ENCODE measurements at regions not wholly inside any gene's neighbourhood (a gene's known extent, or its start where the extent isn't known, plus 50 kb on each side); places are given as distances from the start of the nearest gene placed in this dataset.
"Not testable (repeated sequence)": the region's sequence is repeated elsewhere in the genome, so short reads cannot be mapped to it uniquely, and the experiment has no call there.

DNA sequence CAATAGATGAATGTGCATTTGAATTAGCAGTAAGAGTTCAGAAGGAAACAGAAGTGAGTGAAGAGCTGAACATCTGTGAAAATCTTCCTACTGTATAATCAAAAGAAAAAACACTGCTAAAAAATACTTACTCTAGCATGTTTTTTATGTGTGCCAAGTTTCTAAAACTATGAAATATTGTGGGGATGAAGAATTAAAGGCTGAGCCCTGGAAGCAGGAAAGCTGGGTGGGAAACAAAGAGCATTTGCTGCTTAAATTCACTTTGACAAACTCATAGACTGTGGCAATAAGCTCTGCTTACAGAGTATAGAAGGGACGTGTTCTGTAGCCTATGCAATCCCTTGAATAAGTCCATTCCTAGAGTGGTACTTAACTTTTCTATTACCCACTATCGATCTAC, 261.7 kb downstream of the ANKRD50 start:
- DNase-seq (ENCODE audit: low read depth, low spot score), result no peak
- CTCF ChIA-PET, result no interaction called here
- POLR2A ChIA-PET, result no interaction called here
- no peak overlapping the region for H3K4me3 ChIP-seq (ENCODE audit: low read depth, low read length)
- TF ChIP-seq, protein P1, sequence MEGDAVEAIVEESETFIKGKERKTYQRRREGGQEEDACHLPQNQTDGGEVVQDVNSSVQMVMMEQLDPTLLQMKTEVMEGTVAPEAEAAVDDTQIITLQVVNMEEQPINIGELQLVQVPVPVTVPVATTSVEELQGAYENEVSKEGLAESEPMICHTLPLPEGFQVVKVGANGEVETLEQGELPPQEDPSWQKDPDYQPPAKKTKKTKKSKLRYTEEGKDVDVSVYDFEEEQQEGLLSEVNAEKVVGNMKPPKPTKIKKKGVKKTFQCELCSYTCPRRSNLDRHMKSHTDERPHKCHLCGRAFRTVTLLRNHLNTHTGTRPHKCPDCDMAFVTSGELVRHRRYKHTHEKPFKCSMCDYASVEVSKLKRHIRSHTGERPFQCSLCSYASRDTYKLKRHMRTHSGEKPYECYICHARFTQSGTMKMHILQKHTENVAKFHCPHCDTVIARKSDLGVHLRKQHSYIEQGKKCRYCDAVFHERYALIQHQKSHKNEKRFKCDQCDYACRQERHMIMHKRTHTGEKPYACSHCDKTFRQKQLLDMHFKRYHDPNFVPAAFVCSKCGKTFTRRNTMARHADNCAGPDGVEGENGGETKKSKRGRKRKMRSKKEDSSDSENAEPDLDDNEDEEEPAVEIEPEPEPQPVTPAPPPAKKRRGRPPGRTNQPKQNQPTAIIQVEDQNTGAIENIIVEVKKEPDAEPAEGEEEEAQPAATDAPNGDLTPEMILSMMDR (IDR thresholded peaks at IDR 0.05; ENCODE audit: insufficient read depth, low read length, missing control alignments), result no peak

DNA sequence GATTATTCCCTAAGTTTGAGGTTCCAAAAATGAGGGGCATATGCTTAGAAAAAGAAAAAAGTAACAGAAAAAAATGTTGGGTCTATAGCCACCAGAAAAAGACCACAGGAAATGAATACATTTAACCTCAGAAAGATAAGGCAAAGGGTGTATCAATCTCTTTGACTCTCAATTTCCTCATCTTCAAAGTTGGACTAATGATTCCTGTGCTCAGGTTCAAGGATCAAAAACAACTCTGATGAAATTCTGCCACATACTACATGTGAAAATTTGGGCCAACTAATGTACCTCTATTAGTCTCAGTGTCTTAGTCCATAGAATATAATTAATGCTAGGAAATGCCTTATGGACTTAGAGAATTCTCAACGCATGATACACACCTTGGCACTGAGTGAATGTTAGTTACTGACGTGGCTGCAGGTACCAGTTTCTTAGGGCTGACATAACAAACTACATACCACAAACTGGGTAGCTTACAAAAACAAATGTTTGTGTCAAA, 257.7 kb downstream of the ANKRD50 start:
- TF ChIP-seq, protein P1 (IDR thresholded peaks at IDR 0.05; ENCODE audit: insufficient read depth, low read length, missing control alignments), result no peak
- CTCF ChIA-PET, result no interaction called here
- H3K4me3 ChIP-seq (ENCODE audit: low read depth, low read length), result no peak overlapping the region
- POLR2A ChIA-PET, result no interaction called here
- no peak for DNase-seq (ENCODE audit: low read depth, low spot score)

DNA sequence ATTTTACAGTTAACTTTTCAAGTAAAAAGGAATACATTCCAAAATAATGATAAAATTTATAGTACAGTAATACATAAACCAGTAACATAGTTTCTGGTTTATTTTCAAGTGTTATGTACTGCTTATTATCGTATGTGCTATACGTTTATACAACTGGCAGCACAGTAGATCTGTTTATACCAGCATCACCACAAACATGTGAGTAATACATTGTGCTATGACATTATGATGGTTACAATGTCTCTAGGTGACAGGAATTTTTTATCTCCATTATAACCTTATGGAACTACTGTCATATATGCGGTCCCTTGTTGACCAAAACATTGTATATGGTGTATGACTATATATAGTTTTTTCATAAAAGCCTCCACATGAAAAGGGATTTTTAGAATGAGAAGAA, 256.9 kb downstream of the ANKRD50 start:
- ChIA-PET CTCF (no interaction called here), POLR2A (no interaction called here)
- TF ChIP-seq, protein P1 (IDR thresholded peaks at IDR 0.05; ENCODE audit: insufficient read depth, low read length, missing control alignments), result no peak
- no peak overlapping the region for H3K4me3 ChIP-seq (ENCODE audit: low read depth, low read length)
- DNase-seq (ENCODE audit: low read depth, low spot score), result no peak

DNA sequence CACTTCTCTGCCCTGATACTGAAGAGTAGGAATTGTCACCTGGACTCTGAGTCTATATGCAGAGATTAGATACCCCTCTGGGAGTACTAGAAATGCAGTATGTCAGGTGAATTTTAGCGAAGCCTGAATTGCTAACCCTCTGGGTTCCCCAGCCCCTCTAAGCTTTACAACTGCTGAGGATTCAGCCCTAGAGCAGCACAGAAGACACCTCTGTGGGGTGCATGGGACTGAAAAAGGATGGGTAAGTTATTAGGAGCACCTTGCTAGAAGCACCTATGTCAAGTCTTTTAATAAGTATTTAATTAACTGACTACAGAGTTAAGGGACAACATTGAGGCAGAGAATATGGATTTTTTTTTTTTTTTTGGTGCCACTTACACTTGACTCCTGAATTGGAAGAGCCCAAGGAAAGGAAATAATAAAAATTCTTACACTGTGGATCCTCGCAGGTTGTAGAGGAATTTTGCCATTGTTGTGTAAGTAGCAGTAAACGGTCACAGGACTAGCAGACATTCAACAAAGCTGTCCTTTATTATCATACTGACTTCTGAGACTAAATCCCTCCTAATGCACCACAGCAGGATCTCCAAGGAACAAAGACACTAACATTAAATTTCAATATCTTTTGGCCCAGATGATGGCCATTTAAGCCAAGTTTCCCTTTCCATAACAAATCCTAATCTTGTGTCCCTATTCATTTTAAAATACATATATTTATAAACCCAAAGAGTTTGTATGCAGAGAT, 253.2 kb downstream of the ANKRD50 start:
- H3K4me3 ChIP-seq (ENCODE audit: low read depth, low read length), result no peak overlapping the region
- CTCF ChIA-PET, result no interaction called here
- POLR2A ChIA-PET, result no interaction called here
- DNase-seq (ENCODE audit: low read depth, low spot score), result no peak
- TF ChIP-seq, protein P1 (IDR thresholded peaks at IDR 0.05; ENCODE audit: insufficient read depth, low read length, missing control alignments), result no peak

DNA sequence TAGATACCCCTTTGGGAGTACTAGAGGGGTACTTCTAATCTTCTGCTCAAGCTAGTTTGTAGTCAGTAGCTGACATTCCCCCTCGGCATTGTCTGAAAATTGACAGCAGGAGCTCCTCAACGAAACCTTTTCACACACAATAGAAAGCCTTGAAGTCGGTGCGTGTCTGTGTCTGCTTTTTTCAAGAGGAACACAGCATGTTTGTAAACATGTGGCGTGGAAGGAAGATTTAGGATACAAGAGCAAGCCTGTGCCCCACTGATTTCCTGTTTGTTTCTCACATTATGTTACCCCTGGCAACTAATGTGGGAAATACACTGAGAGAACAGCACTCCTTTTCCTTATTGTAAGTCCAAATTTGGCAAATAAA, 252.6 kb downstream of the ANKRD50 start:
- ChIA-PET POLR2A (no interaction called here), CTCF (no interaction called here)
- TF ChIP-seq, protein P1 (IDR thresholded peaks at IDR 0.05; ENCODE audit: insufficient read depth, low read length, missing control alignments), result no peak
- H3K4me3 ChIP-seq (ENCODE audit: low read depth, low read length), result no peak overlapping the region
- DNase-seq (ENCODE audit: low read depth, low spot score), result no peak

DNA sequence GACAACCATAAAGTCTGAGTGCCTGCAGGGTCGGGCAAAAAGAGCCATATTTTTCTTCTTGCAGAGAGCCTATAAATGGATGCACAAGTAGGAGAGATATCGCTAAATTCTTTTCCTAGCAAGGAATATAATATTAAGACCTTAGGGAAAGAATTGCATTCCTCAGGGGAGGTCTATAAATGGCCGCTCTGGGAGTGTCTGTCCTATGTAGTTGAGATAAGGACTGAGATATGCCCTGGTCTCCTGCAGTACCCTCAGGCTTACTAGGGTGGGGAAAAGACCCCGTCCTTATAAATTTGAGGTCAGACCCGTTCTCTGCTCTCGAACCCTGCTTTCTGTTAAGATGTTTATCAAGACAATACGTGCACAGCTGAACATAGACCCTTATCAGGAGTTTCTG, 250.9 kb downstream of the ANKRD50 start:
- H3K4me3 ChIP-seq (ENCODE audit: low read depth, low read length); POLR2A ChIA-PET; DNase-seq (ENCODE audit: low read depth, low spot score); CTCF ChIA-PET: not testable (repeated sequence)
